Keratinocyte (primary cell): ENCODE measurements at regions not wholly inside any gene's neighbourhood (a gene's known extent, or its start where the extent isn't known, plus 50 kb on each side); places are given as distances from the start of the nearest gene placed in this dataset.

Experiments
- DNase-seq: peaks from one replicate; pipeline ENCODE4 v3.0.0-alpha.2; 2011; ENCODE audit warnings: low read depth, missing footprints, low spot score
- FAIRE-seq: peaks from 2 replicates; lab custom pipeline; 2011; peaks lifted over from hg19 to GRCh38; lab: Jason Lieb, UNC
- H2AFZ ChIP-seq: 2 replicates; pipeline ENCODE4 v1.6.0; 2012; ENCODE audit warnings: low read length, control low read depth, inconsistent platforms; ENCODE audit not compliant: control insufficient read depth
- H3K27ac ChIP-seq: 2 replicates; pipeline ENCODE4 v1.5.1; 2011; ENCODE audit warnings: low read length; ENCODE audit not compliant: control insufficient read depth, insufficient read depth
- H3K27me3 ChIP-seq: 3 replicates; pipeline ENCODE4 v1.6.0; 2011; ENCODE audit warnings: low read length; ENCODE audit not compliant: control insufficient read depth, insufficient read depth; ENCODE audit errors: extremely low read depth
- H3K36me3 ChIP-seq, 2 experiments: 2 replicates in 1 of 2; 3 replicates in 1 of 2; pipeline ENCODE4 v1.5.1; 2011; ENCODE audit warnings: low read length in 2 of 2, mild to moderate bottlenecking in 1 of 2; ENCODE audit not compliant: control insufficient read depth in 2 of 2, insufficient read depth in 2 of 2; ENCODE audit errors: extremely low read depth in 1 of 2
- H3K4me1 ChIP-seq: 3 replicates; pipeline ENCODE4 v1.5.1; 2011; ENCODE audit warnings: low read length; ENCODE audit not compliant: control insufficient read depth, insufficient read depth; ENCODE audit errors: extremely low read depth
- H3K4me2 ChIP-seq: 3 replicates; pipeline ENCODE4 v1.6.0; 2011; ENCODE audit warnings: low read depth, low read length; ENCODE audit not compliant: control insufficient read depth, insufficient read depth; ENCODE audit errors: extremely low read depth
- H3K4me3 ChIP-seq, 3 experiments: fragments of 200-600 bp in 1 of 3; sonication (generic) in 1 of 3; 2 replicates in 2 of 3; 3 replicates in 1 of 3; pipeline ENCODE4 v1.5.1; 2011 to 2016; ENCODE audit warnings: low read length in 3 of 3, mild to moderate bottlenecking in 3 of 3, control low read depth in 2 of 3, inconsistent platforms in 1 of 3, low read depth in 1 of 3, mixed read lengths in 1 of 3, mixed run types in 1 of 3, moderate library complexity in 1 of 3; ENCODE audit not compliant: control insufficient read depth in 2 of 3, insufficient read depth in 2 of 3; ENCODE audit errors: extremely low read depth in 1 of 3
- H3K79me2 ChIP-seq: 2 replicates; pipeline ENCODE4 v1.6.0; 2012; ENCODE audit warnings: low read length; ENCODE audit not compliant: control insufficient read depth, insufficient read depth
- H3K9ac ChIP-seq: 3 replicates; pipeline ENCODE4 v1.6.0; 2011; ENCODE audit warnings: low read length; ENCODE audit not compliant: control insufficient read depth, insufficient read depth; ENCODE audit errors: extremely low read depth
- H3K9me1 ChIP-seq: 3 replicates; pipeline ENCODE4 v1.6.0; 2011; ENCODE audit warnings: low read length; ENCODE audit not compliant: control insufficient read depth, insufficient read depth; ENCODE audit errors: extremely low read depth
- H3K9me3 ChIP-seq: 2 replicates; pipeline ENCODE4 v1.5.1; 2012; ENCODE audit warnings: low read depth, low read length; ENCODE audit not compliant: control insufficient read depth
- H4K20me1 ChIP-seq: 3 replicates; pipeline ENCODE4 v1.6.0; 2011; ENCODE audit warnings: low read length; ENCODE audit not compliant: control insufficient read depth, insufficient read depth; ENCODE audit errors: extremely low read depth
- EZH2 ChIP-seq: IDR thresholded peaks from one replicate; pipeline ENCODE4 v1.6.1; 2012; ENCODE audit warnings: inconsistent platforms, mild to moderate bottlenecking, low read length, moderate library complexity
- dilution Hi-C: fragments of 300-500 bp; cut with MboI; formaldehyde crosslinking; loops from one replicate; pipeline ENCODE4 v1.7.0; 2020; ENCODE audit warnings: low sequenced_read_pairs; ENCODE audit not compliant: extremely low pct_ligation_motif_present
- TF ChIP-seq, protein P1 (sequence below), 3 experiments: IDR thresholded peaks in 1 of 3; conservative IDR thresholded peaks in 1 of 3; optimal IDR thresholded peaks in 1 of 3; 2 replicates in 2 of 3; 3 replicates in 1 of 3; pipeline versions ENCODE3 to v1.5.1; 2011; ENCODE audit warnings: low read length in 3 of 3, mild to moderate bottlenecking in 3 of 3, moderate library complexity in 2 of 3, control low read depth in 1 of 3, inconsistent platforms in 1 of 3; ENCODE audit not compliant: insufficient read depth in 2 of 3; ENCODE audit errors: extremely low read depth in 1 of 3

- Histone ChIP-seq H3K4me2 (no peak overlapping the region), H3K9ac (no peak overlapping the region), H3K4me3 (no peak overlapping the region), H3K79me2 (no peaks in the 10 kb centered on the region), H3K27ac (no peak overlapping the region), H3K9me3 (no peaks in the 10 kb centered on the region), H3K4me1 (no peaks in the 10 kb centered on the region), H4K20me1 (no peaks in the 10 kb centered on the region), H2AFZ (no peak overlapping the region), H3K9me1 (no peaks in the 10 kb centered on the region), H3K27me3 (no peaks in the 10 kb centered on the region), H3K36me3 (no peaks in the 10 kb centered on the region)
- TF ChIP-seq, protein P1, sequence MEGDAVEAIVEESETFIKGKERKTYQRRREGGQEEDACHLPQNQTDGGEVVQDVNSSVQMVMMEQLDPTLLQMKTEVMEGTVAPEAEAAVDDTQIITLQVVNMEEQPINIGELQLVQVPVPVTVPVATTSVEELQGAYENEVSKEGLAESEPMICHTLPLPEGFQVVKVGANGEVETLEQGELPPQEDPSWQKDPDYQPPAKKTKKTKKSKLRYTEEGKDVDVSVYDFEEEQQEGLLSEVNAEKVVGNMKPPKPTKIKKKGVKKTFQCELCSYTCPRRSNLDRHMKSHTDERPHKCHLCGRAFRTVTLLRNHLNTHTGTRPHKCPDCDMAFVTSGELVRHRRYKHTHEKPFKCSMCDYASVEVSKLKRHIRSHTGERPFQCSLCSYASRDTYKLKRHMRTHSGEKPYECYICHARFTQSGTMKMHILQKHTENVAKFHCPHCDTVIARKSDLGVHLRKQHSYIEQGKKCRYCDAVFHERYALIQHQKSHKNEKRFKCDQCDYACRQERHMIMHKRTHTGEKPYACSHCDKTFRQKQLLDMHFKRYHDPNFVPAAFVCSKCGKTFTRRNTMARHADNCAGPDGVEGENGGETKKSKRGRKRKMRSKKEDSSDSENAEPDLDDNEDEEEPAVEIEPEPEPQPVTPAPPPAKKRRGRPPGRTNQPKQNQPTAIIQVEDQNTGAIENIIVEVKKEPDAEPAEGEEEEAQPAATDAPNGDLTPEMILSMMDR (optimal IDR thresholded peaks at IDR 0.05 in 1 of 3, IDR thresholded peaks at IDR 0.05 in 1 of 3, conservative IDR thresholded peaks at IDR 0.05 in 1 of 3; ENCODE audit: extremely low read depth in 1 of 3, insufficient read depth in 2 of 3, low read length in 3 of 3), result no peak
- no peak for TF ChIP-seq EZH2
- dilution Hi-C loops, result no loop called here
- DNase-seq (no peak), FAIRE-seq (no peak)
Observed at GRCh38 chrX:13258725-13259124, 61.1 kb downstream of the ATXN3L start.

- TF ChIP-seq EZH2, result no peak
Observed at GRCh38 chrX:13258052-13258444, 61.8 kb downstream of the ATXN3L start.

More at GRCh38 chrX:13258052-13258444, 61.8 kb downstream of the ATXN3L start:
- H3K36me3 ChIP-seq, result no peaks in the 10 kb centered on the region
- H3K79me2 ChIP-seq, result no peaks in the 10 kb centered on the region
- no peaks in the 10 kb centered on the region for H3K4me1 ChIP-seq
- H2AFZ ChIP-seq, result no peak overlapping the region
- H3K9me3 ChIP-seq, result no peaks in the 10 kb centered on the region
- DNase-seq (no peak), FAIRE-seq (no peak)
- no peak overlapping the region for H3K27ac ChIP-seq
- no peak overlapping the region for H3K4me3 ChIP-seq
- no peaks in the 10 kb centered on the region for H4K20me1 ChIP-seq
- no peaks in the 10 kb centered on the region for H3K9me1 ChIP-seq
- no peaks in the 10 kb centered on the region for H3K27me3 ChIP-seq
- dilution Hi-C loops, result no loop called here
- no peak overlapping the region for H3K9ac ChIP-seq
- H3K4me2 ChIP-seq, result no peak overlapping the region
